Left lung (tissue), 4 donors: ENCODE measurements at regions not wholly inside any gene's neighbourhood (a gene's known extent, or its start where the extent isn't known, plus 50 kb on each side); places are given as distances from the start of the nearest gene placed in this dataset.

Experiments
- ATAC-seq: fragments of 200-7000 bp; cut with Tn5 transposase; one replicate; pipeline ENCODE4 v1.9.1; 2020; ENCODE audit warnings: moderate library complexity
- DNase-seq, 4 donors: peaks; one replicate each; pipeline ENCODE4 v3.0.0-alpha.2; 2013 to 2020
- H3K27ac ChIP-seq, 2 donors: fragments of 200-600 bp; sonication (generic) in 1 of 2; one replicate each; pipeline versions ENCODE4 v1.5.0 to v1.8.0; 2020 to 2021
- H3K27me3 ChIP-seq, 2 donors: fragments of 200-600 bp; sonication (generic) in 1 of 2; one replicate each; pipeline versions ENCODE4 v1.5.0 to v1.8.0; 2020 to 2021
- H3K36me3 ChIP-seq, 2 donors: fragments of 200-600 bp; sonication (generic) in 1 of 2; one replicate each; pipeline versions ENCODE4 v1.5.0 to v1.8.0; 2020 to 2021
- H3K4me1 ChIP-seq, 2 donors: fragments of 200-600 bp; one replicate each; pipeline ENCODE4 v1.8.0; 2021
- H3K4me3 ChIP-seq, 2 donors: fragments of 200-600 bp; sonication (generic) in 1 of 2; one replicate each; pipeline versions ENCODE4 v1.5.0 to v1.8.0; 2020 to 2021; ENCODE audit warnings: mild to moderate bottlenecking in 1 of 2
- H3K9me3 ChIP-seq, 2 donors: fragments of 200-600 bp; sonication (generic) in 1 of 2; one replicate each; pipeline versions ENCODE4 v1.5.0 to v1.8.0; 2020 to 2021
- intact Hi-C, 2 donors: fragments of 100-400 bp; cut with DNase I; formaldehyde crosslinking; loops; one replicate each; pipeline versions ENCODE4 v1.11.2 to v1.14.2; 2022
- TF ChIP-seq, protein P1 (sequence below), 2 donors: fragments of 200-600 bp; sonication (generic) in 1 of 2; IDR thresholded peaks; one replicate each; pipeline versions ENCODE4 v1.5.0 to v1.8.0; 2021; ENCODE audit warnings: antibody characterized with exemption in 2 of 2
- donor health status: DM: no; HTN: yes; CAD: no.
- donor health status: DM: no; HTN: no; CAD: no.

DNA sequence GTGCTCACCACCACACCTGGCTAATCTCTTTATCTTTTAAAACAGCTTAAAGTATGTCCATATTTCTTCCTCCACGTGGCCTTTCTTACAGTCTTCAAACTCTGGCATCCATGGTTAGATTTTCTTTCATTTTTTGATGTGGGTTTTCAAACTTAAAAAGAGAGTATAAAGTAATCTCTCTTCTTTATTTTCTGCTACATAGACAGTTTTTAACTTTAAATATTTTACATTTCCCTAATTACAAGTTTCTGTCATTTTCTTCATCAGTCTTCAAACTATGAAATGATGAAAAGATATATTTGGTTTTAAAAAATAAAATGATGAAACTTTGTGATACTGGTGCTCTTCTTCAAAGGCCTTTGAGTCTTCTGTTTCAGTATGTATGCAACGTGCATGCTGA is 143.5 kb upstream of the ESRRG start:
- no peaks in the 10 kb centered on the region for H3K27me3 ChIP-seq
- TF ChIP-seq, protein P1, sequence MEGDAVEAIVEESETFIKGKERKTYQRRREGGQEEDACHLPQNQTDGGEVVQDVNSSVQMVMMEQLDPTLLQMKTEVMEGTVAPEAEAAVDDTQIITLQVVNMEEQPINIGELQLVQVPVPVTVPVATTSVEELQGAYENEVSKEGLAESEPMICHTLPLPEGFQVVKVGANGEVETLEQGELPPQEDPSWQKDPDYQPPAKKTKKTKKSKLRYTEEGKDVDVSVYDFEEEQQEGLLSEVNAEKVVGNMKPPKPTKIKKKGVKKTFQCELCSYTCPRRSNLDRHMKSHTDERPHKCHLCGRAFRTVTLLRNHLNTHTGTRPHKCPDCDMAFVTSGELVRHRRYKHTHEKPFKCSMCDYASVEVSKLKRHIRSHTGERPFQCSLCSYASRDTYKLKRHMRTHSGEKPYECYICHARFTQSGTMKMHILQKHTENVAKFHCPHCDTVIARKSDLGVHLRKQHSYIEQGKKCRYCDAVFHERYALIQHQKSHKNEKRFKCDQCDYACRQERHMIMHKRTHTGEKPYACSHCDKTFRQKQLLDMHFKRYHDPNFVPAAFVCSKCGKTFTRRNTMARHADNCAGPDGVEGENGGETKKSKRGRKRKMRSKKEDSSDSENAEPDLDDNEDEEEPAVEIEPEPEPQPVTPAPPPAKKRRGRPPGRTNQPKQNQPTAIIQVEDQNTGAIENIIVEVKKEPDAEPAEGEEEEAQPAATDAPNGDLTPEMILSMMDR (IDR thresholded peaks at IDR 0.05): no peak
- intact Hi-C loops: no loop called here
- no peak overlapping the region for H3K27ac ChIP-seq
- H3K4me1 ChIP-seq: no peaks in the 10 kb centered on the region
- H3K9me3 ChIP-seq: no peaks in the 10 kb centered on the region
- ATAC-seq: no peak
- no peaks in the 10 kb centered on the region for H3K36me3 ChIP-seq
- no peak overlapping the region for H3K4me3 ChIP-seq
- no peak for DNase-seq

DNA sequence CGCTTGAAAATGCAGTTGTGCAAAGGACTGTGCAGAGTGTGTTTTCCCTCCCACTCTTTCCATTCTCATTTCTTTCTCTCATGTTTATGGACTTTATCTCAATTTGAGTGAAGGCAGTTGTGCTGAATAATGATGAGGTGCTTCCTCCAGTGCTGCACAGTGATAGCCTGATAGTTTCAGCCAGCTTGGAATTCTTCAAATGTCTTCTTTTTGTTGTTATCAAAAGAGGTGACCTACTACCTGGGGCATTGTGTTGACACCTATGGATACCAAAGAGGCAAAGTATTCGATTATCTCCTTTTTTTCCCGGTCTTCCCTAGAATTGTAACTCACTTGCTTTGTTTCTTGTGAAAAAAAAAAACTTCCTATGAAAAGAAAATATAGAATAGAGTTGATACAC is 132.6 kb upstream of the ESRRG start:
- DNase-seq: no peak
- Histone ChIP-seq H3K27ac (no peak overlapping the region), H3K4me3 (no peak overlapping the region), H3K4me1 (no peaks in the 10 kb centered on the region), H3K9me3 (no peaks in the 10 kb centered on the region), H3K36me3 (no peaks in the 10 kb centered on the region), H3K27me3 (no peaks in the 10 kb centered on the region)
- ATAC-seq: no peak
- intact Hi-C loops: no loop called here
- TF ChIP-seq, protein P1 (IDR thresholded peaks at IDR 0.05): no peak

DNA sequence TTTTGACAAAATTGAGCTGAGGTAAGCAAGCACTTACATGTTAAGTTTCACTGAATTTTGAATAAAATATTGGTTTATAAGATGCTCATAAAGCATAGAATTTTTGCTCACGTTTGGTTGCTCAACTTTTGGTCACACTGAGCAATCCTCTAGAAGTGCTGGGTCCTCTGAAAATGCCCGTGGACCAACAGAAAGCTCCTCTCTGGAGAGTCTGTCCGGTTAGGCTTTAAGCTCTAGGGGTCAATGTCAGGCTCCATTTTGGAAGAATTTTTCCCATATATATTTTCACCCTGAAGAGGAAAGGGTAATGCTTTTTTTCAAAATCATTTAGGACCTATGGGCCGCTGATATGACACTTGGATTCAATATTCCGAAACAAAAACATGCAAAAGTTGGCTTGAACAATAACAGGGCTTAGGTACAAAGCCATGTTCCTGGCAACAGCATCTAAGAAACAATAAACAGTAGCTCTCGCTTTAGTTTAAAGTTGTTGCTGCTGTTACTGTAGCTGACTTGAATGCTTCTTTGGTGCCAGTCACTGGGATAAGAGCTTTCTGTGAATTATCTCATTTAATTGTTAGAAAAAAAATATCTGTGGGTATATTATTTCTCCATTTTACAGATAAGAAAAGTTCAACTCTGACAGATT is 131.7 kb upstream of the ESRRG start:
- no peaks in the 10 kb centered on the region for H3K27me3 ChIP-seq
- DNase-seq (no peak), ATAC-seq (no peak)
- intact Hi-C loops: no loop called here
- TF ChIP-seq, protein P1 (IDR thresholded peaks at IDR 0.05): no peak
- H3K4me1 ChIP-seq: no peaks in the 10 kb centered on the region
- H3K9me3 ChIP-seq: no peaks in the 10 kb centered on the region
- H3K36me3 ChIP-seq: no peaks in the 10 kb centered on the region
- no peak overlapping the region for H3K27ac ChIP-seq
- H3K4me3 ChIP-seq: no peak overlapping the region

DNA sequence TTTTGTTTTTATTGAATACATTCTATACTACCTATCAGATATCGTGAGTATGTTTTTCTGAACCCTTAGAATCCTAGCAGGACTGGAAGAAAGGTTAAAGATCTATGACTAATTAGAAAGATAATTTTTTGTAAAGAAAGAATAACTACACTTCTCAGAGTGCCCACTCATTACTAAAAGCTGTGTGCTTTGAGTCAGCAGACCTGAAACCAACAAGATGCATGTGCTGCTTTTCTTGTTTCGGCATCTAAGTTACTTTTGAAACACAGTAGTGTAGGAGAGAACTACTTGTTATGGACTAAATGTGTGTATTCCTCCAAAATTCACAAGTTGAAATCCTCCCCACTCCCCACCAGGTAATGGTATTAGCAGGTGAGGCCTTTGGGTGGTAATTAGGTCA is 127.8 kb upstream of the ESRRG start:
- TF ChIP-seq, protein P1 (IDR thresholded peaks at IDR 0.05): no peak
- intact Hi-C loops: no loop called here

DNA sequence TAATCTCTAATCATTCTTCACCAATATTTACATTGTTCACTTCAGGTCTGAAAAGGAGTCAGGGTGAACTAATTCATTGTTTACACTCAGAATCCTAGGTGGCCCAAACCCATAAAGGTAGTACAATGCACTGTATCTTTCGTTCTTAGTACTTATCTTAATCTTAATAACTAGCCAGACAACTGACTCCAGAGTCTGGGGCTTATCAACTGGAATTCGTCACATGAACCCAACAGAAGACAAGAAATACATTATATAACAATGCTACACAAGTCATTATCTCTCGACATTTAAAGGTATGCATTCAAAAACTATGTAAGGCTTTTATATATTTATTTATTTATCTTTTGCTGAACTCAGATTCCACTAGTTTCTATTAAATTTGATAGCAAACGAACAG is 125.9 kb upstream of the ESRRG start:
- no peaks in the 10 kb centered on the region for H3K36me3 ChIP-seq
- ATAC-seq: no peak
- H3K4me1 ChIP-seq: no peaks in the 10 kb centered on the region
- no peak overlapping the region for H3K4me3 ChIP-seq
- H3K27me3 ChIP-seq: no peaks in the 10 kb centered on the region
- no peaks in the 10 kb centered on the region for H3K9me3 ChIP-seq
- intact Hi-C loops: no loop called here
- DNase-seq: no peak
- H3K27ac ChIP-seq: no peak overlapping the region
- TF ChIP-seq, protein P1 (IDR thresholded peaks at IDR 0.05): no peak

More for the DNA sequence above, 127.8 kb upstream of the ESRRG start:
- no peaks in the 10 kb centered on the region for H3K4me1 ChIP-seq
- H3K27me3 ChIP-seq: no peaks in the 10 kb centered on the region
- no peak overlapping the region for H3K4me3 ChIP-seq
- no peaks in the 10 kb centered on the region for H3K9me3 ChIP-seq
- no peak overlapping the region for H3K27ac ChIP-seq
- ATAC-seq (no peak), DNase-seq (no peak)
- H3K36me3 ChIP-seq: no peaks in the 10 kb centered on the region
